Dermis microvascular lymphatic vessel endothelial cell (primary cell): ENCODE measurements at regions not wholly inside any gene's neighbourhood (a gene's known extent, or its start where the extent isn't known, plus 50 kb on each side); places are given as distances from the start of the nearest gene placed in this dataset.
"Not testable (repeated sequence)": the region's sequence is repeated elsewhere in the genome, so short reads cannot be mapped to it uniquely, and the experiment has no call there.

ENCODE experiments used
- DNase-seq, 2 donors: peaks; one replicate each; pipeline versions ENCODE4 v3.0.0 to v3.0.0-alpha.2; 2010; ENCODE audit warnings: low read depth in 2 of 2

DNA sequence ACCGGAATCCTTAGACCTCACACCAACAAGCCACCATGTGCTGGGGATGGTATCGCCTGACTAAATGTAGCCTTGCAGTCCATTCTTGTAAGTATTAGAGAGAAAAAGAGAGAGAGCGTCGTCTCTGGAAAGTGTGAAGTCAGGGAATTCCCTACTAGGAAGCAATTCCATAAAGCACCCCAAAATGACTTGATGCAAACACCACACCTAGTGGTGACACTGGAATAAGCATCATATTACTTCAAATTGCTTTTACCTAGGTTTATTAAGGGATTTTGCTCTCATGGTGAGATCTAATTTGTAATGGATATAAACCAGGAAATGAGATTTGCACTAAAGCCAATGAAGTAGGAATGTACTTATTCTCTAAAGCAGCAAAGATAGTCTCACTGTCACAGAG is 111.4 kb upstream of the METTL9 start:
- not testable (repeated sequence) for DNase-seq

DNA sequence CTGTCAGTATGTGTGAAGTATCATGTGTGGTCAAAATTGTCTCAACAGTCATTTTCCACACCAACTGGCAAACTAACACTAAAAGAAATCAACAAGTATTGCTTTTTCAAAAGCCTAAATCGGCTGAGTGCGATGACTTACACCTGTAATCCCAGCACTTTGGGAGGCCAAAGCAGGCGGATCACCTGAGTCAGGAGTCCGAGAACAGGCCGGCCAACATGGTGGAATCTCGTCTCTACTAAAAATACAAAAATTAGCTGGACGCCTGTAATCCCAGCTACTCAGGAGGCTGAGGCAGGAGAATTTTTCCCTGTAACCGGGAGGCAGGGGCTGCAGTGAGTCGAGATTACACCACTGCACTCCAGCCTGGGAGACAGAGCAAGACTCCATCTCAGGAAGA is 100.3 kb upstream of the METTL9 start:
- not testable (repeated sequence) for DNase-seq

- peak in 1 of 2 donors; percentile 39 for DNase-seq
Measured at GRCh38 chr16:21501223-21501868, 98.0 kb upstream of the METTL9 start.

DNA sequence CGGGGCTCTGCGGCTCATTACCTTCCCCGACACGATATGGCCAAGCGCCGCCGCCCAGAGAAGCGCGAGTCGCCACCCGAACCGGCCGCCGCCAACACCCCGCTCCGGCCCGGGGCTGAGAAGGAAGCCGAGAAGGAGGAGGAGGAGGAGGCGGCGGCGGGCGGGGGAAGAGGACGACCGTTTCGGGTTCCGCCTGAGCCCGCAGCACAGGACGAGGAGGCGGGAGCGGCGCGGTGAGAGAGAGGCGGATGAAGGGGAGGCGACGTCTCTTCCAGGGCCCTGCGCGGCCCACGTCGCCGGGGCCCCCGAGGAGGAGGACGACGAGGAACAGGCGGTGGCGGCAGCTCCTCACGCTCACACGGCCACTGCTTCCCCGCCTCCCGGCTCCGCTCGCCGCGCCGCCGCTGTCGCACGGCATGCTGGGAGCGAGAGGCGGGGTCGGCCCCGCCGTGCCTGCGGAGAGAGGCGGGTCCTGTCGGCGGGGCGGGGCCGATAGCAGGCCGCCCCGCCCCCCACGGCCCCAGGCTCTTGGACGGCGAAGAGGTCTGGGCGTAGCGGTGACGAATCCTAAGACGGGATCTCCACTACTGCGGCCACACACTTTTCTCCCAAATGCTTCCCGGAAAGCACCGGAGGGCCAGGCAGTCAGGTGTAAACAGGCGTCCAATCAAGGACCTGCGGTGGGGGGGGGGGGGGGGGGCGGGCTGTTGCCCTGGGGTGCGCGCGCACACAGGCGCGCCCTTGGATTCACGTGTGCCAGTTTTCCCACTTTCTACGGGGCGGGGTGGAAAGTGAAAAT is 97.3 kb upstream of the METTL9 start:
- DNase-seq: peak; percentile 64 to 92

- not testable (repeated sequence) for DNase-seq
Measured at GRCh38 chr16:21503574-21503920, 95.8 kb upstream of the METTL9 start.

DNA sequence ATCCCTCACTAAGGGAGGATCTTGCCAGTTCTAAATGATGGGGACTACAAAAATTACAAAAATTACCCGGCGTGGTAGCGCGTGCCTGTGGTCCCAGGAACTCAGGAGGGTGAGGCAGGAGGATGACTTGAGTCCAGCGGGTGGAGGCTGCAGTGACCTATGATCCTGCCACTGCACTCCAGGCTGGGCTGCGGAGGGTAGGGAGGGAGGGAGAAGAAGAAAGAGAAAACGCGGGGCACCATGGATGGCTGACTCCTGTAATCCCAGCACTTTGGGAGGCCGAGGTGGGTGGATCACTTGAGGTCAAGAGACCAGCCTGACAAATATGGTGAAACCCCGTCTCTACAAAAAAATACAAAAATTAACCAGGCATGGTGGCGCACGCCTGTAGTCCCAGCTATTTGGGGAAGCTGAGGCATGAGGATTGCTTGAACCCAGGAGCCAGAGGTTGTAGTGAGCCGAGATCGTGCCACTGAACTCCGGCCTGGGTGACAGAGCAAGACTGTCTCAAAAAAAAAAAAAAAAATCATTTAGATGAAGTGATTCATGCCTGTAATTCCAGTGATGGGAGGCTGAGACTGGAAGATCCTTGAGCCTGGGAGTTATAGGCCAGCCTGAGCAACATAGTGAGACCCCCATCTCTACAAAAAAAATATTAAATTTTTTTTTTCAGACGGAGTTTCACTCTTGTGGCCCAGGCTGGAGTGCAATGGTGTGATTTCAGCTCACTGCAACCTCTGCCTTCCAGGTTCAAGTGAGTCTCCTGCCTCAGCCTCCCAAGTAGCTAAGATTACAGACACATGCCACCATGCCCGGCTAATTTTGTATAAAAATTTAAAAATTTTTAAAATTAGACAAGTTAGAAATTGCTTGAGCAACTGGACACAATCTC is 95.2 kb upstream of the METTL9 start:
- DNase-seq: not testable (repeated sequence)

- DNase-seq: not testable (repeated sequence)
Measured at GRCh38 chr16:21505751-21506520, 93.4 kb upstream of the METTL9 start.

DNA sequence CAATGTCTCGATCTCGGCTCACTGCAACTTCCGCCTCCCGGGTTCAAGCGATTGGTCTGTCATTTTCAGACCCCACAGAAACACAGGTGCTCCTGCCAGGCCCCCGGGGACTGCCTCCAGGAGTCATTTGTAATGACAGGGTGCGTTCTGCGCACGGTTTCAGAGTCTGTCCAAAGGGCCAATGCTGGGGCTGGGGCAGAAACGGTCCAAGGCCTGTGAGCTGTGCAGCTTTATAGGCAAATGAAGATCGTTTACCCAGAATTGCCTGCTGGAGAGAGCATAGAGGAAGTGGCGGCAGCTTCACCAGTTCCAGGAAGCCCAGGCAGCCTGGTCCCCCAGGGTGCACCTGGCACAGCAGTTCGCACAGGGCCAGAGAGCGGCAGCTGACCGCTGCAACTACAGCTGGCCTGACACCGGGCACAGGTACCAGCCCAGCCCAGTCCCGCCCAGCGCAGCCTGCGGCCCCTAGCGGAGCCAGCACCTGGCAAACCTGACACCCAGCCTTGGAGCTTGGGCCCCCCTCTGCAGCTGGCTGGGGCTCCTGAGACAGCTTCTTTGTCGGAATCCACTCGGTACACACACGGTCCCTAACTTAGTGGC is 92.4 kb upstream of the METTL9 start:
- not testable (repeated sequence) for DNase-seq

GRCh38 chr16:21507631-21508305 is 91.6 kb upstream of the METTL9 start:
- DNase-seq: not testable (repeated sequence)

GRCh38 chr16:21508661-21509436 is 90.5 kb upstream of the METTL9 start:
- DNase-seq: not testable (repeated sequence)

DNA sequence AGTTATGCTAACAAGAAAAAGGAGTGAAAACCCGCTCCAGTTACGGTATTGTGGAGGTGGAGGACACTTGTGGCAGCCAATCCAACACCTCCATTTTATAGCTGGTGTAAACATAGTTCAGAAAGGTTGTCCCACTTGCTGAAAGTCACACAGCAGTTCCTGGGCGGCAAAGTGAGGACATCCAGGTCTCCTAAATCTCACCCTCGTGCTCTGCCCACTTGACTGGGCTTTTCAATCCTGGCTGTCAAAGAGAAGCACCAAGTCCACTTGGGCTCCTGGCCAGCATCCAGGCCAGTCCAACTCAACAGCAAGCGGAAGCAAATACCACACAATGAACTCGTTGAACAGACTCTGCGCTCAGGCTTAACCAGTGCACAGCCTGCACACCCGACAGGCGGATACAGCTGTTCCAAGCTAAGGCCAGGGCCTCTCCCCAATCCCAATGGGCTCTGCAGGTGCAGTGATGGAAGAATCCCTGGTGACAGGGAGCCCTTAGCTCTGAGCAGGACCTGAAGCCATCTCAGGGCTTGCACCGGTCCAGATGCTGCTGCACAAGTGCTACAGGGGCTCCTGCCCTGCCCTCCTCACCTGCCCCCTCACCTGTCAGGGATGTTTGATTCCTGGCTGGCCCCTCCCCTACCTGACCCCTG is 89.8 kb upstream of the METTL9 start:
- DNase-seq: not testable (repeated sequence)

GRCh38 chr16:21510869-21511255 is 88.5 kb upstream of the METTL9 start:
- DNase-seq: not testable (repeated sequence)

DNA sequence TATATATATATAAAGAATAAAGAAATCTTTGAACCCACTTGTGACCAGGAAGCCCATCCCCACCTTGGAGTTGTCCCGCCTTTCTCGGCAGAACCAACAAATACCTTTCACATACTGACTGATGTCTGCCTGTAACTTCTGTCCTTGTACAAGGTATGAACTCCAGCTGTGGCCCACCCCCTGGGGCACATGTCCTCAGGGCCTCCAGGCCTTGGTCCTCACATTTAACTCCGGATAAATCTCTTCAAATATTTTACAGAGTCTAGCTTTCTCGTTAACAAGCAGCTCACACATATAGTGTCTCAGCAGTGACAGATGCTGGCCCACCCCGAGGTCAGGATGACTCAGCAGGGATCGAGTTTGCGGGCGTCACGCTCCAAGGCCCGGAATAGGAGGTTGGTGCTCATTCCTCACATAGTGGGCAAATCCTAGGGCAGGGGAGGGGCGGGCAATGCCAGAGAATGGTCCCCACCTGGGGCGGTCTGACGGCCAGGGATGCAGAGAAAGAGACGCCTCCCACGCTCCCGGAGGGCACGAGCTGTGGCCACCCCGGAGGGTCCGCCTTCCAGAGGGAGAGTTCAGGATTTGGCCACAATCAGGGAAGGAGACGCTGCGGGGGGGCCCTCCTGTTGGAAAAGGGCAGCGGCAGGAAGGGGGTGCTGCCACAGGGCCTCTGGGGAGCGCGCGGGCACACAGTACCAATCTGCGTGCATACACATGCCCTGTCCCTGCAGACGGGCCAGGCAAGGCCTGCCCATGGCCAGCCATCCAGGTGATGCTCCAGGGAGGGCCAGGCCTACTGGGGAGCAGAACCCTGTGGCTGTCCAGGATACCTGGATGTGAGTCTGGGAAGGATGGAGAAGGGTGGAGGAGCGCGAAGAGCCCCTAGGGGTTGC is 87.8 kb upstream of the METTL9 start:
- DNase-seq: peak in 1 of 2 donors; percentile 56

DNA sequence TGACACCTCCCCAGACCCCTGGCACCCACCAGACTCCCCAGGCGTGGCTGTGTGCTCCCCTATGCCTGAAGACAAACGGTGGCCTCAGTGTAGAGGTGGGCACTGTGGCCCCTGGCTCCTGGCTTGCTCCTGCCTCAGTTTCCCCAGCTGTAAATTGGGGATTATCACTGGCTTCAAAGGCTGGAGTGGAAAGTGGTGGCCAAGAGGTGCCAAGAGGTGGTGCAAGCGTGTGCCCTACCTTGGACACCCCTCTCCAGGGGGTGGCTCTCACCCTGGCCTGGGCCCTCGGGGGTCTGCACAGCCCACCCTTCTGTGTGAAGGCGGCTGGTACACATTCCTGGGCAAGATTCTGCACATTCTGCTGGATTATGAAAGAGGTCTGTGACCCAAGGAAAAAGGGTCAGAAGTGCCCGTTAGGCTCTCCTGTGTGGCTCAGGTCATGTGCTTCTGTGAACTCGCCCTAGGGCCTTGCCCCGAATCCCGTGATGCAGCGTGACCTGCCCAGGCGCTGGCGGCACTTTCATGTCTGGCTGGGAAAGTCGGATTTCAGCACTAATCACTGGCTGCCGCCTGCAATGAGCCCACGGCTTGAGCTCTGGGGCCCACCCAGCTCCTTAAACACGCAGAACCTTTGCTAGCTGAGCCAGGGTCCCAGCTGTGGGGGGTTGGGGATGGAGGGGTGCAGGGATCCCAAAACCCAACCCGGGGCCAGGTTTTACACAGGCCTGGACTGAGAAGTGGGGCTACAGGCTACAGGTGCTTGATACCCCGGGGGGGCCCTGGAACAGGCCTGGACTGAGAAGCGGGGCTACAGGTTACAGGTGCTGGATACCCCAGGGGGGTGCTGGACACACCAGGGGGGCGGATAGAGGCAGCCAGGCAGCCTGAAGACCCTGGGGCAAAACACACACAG is 86.8 kb upstream of the METTL9 start:
- DNase-seq: not testable (repeated sequence)

- DNase-seq: not testable (repeated sequence)
Measured at GRCh38 chr16:21513337-21513741, 86.0 kb upstream of the METTL9 start.

DNA sequence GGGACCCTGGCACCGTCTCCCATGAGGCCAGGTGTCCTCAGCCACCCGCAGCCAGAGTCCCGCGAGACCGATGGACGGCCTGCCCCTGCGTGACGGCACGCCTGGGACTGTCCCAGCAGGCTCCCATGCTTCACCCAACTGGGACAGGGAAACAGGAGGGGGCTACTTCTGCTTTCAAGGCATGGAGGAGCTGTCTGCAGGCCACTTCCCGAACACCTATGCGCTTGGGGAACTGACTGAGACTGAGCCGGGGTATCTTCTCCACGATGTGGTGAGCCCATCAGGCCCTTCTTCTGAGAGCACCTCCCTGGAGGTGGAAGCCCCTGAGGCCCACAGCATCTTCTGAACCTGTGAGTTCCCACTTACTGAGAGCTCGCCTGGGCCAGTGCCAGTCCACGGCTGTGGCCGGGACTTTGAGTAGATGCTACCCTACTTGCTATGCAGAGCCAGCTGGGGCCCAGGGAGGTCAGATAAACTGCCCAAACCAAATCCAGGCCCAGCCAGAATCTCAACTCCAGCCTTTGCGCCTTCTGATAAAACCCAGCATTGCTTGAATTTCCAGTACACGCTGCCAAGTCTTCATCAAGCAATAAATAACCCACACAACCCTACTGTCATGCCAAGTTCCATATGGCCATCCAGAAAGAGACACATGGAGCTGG is 85.4 kb upstream of the METTL9 start:
- not testable (repeated sequence) for DNase-seq
